Eye (tissue), 1 donor: ENCODE measurements at regions not wholly inside any gene's neighbourhood (a gene's known extent, or its start where the extent isn't known, plus 50 kb on each side); places are given as distances from the start of the nearest gene placed in this dataset.

ENCODE experiments used
- DNase-seq: peaks from one replicate; pipeline ENCODE4 v3.0.0-alpha.2; 2015

GRCh38 chr16:16798504-16798903, 419.6 kb downstream of the NPIPA7 start:
- no peak for DNase-seq

GRCh38 chr16:16805809-16806208, 426.9 kb downstream of the NPIPA7 start:
- no peak for DNase-seq

GRCh38 chr16:16815641-16816040, 436.7 kb downstream of the NPIPA7 start:
- no peak for DNase-seq

DNA sequence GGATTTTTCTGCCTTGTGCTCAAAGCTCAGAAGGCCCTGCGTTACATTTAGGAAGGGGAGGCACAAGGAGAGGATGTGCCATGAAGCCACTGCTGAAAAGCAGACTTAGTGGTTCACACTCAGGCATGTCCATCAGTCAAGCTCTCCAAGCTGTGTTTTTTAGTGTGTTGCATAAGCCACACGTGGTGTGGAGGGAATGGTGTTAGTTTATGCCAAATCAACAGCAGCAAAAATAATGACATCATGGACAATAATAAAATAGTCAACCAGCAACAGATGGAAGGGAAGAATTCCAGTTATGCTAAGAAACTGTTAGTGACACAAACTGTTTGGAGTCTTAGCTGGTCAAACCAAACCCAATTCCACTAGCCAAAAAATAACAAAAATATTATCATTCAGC, 438.3 kb downstream of the NPIPA7 start:
- no peak for DNase-seq

GRCh38 chr16:16821261-16821660, 442.3 kb downstream of the NPIPA7 start:
- no peak for DNase-seq

DNA sequence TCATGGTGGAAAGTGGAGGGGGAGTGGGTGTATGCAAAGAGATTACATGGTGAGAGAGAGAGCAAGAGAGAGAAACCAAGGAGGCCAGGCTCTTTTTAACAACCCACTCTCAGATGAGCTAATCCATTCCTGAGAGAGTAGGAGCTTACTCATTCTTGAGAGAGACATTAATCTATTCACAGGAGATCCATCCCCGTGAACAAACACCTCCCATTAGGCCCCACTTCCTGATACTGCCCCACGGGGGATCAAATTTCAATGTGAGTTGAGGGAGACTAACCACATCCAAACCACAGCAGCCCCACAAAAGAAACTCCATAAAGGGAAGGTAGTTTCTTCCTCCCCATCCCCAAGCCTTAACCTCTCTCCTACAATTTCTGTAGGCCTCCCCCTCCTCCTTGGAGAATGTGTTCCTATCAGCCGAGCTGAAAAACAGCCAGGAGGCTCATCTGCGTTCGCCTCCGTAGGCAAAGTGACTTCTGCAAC, 450.0 kb downstream of the NPIPA7 start:
- DNase-seq, result no peak

GRCh38 chr16:16830401-16830800, 451.5 kb downstream of the NPIPA7 start:
- DNase-seq, result no peak

DNA sequence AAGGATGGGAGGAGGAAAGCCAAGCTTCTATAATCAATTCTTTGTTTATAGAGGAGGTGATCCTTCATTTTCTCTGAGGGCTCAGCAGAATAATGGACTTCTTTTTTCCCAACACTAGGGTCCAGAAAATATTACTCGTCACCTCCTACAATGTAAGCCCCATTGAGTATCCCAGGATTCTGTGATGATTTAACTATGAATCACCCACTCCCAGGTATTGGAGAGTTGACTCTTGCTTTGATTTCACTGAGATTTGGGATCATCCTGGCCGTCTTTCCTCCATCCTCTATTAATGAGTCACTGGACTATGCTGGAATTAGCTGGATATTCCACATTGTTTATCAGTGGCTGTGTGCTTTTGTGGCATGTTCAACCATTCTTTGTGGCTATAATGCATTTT, 452.0 kb downstream of the NPIPA7 start:
- DNase-seq, result no peak

DNA sequence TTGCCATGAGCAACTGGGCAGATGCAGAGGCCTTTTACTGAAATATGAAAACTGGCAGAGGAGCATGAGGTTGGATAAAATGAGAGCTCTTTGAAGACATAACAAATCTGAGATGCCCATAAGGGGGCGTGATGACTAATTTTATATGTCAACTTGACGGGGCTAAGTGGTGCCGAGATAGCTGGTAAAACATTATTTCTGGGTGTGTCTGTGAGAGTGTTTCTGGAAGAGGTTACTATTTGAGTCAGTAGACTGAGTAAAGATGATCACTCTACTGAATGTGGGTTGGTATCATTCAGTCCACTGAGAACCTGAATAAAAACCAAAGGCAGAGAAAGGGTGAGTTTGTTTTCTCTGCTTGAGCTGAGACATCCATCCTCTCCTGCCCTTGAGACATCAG, 454.2 kb downstream of the NPIPA7 start:
- no peak for DNase-seq

DNA sequence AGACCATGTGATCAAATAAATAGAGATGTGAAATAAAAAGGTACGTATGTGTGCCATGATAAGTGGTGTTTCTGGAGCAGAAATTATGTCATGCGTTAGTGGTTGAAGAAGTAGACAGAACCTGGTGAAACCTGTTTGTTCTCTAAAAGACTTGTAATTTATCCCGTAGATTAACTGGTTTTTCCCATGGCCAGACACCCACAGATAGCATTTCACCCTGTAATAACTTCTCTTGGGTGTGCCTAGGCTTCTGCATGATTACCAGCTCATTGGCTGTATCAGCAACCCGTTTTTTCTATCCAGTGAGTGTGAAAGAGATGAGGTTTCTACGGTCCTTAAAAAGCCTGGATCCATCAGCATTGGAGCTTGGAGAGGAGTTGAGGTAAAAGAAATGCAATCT, 471.3 kb downstream of the NPIPA7 start:
- DNase-seq, result no peak

GRCh38 chr16:16857012-16857411, 478.1 kb downstream of the NPIPA7 start:
- no peak for DNase-seq

GRCh38 chr16:16857603-16858283, 478.8 kb downstream of the NPIPA7 start:
- DNase-seq, result no peak

GRCh38 chr16:16861546-16861945, 482.6 kb downstream of the NPIPA7 start:
- peak; percentile 86 for DNase-seq

GRCh38 chr16:16863672-16864071, 484.7 kb downstream of the NPIPA7 start:
- no peak for DNase-seq

DNA sequence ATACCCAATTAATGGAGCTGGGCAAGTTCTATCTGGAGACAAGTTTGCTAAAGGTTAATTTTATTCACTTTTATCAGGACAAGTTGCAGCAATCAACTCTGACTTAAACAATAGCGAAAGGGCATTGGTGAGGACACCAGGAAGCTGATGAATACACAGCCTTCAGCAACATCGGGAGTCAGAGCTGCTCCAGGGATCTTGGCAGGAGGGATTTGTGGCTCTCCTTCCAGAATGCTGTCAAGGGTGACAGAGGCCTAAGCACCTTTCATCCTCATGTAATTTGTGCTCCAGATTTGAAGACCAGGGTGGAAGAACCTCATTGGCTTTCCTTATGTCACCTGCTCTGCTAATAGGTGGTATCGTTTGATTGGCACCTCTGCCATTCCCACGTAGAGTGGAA, 485.6 kb downstream of the NPIPA7 start:
- no peak for DNase-seq

- DNase-seq, result no peak
Observed at GRCh38 chr16:16865374-16865773, 486.4 kb downstream of the NPIPA7 start.

DNA sequence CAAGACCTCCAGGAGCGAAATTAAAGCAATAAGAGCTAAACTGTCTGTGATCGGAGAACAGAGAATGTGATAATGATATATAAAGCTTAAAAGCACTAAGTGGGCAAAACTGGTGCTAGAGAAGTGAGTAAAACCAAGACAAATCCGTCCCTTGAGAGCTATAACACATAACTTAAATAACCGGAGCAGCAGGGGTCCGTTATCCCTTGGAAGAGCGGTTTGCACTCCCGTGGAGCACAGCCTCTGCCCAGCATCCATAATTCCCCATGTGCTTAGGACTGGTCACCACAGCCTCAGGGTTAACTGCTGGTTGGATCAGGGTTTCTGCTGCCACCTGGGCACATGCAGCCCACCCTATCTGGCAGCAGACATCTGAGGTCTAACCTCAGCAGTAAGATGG, 489.0 kb downstream of the NPIPA7 start:
- DNase-seq, result no peak

GRCh38 chr16:16868727-16869126, 489.8 kb downstream of the NPIPA7 start:
- DNase-seq, result no peak

DNA sequence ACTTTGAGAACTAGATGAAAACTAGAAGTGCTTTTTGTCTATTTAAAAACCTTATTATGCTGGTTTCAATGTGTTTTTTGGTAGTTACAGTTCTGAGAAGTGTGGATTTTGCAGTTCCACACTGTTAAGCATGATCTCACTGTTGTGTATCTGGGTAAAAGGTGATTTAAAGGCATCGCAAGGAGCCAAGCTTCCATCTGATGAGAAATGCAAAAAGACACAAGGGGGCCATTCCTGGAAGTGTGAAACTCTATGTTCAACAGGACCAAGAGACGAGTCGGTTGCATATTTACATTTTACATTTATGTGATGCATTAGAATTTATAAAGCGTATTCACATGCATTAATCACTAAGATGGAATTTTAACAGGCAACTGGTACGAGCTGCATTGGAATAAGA, 490.8 kb downstream of the NPIPA7 start:
- no peak for DNase-seq

- DNase-seq, result no peak
Observed at GRCh38 chr16:16871196-16871595, 492.3 kb downstream of the NPIPA7 start.

DNA sequence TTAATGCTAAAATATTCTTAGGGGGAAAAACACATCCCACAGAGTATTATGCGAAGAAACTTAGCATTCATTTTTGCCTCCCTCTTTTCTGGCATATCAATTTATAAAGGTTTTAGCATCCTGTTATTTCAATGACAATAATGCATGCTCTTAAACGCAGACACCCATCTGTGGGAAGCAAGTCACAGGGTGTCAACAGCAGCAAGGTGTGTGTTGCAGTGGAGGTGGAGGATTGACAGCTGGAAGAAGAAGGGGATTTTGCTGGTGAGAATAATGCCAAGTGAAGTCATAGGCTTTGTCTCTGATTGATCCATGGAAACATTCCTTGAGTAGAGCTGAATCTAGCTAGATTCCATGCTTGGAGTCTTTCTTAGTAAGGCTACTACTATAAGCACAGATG, 498.1 kb downstream of the NPIPA7 start:
- no peak for DNase-seq

DNA sequence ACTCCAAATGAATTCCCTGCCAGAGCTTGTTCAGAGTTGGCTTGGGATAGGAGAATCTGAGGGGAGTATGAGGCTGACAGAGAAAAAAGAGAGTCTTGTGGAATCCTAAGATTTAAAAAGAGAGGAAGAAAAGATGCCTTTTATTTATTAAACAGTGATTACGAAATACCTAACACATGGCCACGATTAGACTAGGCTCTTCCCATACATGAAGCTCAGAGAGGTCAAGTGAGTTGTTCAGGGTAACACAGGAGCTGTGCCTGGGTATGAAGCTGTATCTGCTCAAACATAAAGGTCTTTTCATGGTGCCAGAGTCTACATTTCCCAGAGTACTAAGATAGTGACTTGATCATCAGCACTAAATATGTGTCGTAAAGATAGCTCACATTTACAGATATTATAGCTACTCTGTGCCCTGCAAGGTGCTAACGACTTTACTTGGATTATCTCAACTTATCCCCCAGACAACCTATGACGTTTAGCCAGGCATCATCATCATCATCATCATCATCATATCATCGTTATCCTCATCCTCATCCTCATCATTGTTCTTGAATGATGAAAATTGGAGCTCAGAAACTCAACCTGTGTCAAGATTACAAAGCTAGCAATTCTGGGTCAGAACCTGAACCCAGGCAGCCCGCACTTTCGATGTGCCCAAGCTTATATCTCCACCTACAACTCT, 500.8 kb downstream of the NPIPA7 start:
- DNase-seq, result no peak

DNA sequence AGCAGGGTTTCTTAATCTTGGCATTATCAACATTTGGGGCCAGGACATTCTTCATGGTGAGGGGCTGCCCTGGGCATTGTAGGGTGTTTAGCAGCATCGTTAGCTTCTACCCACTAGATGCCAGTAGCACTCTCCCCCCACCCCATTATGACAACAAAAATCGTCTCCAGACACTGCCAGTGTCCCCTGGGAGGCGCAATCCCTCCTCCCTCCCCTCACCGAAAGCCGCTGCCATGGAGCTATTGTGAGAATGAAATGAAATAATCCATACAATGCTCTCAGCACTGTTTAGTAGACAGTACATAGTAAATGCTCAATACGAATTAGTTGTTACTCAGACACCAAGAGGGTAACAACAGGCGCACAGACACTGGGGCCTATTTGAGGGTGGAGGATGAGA, 502.9 kb downstream of the NPIPA7 start:
- DNase-seq, result no peak

- no peak for DNase-seq
Observed at GRCh38 chr16:16882766-16883165, 503.8 kb downstream of the NPIPA7 start.

DNA sequence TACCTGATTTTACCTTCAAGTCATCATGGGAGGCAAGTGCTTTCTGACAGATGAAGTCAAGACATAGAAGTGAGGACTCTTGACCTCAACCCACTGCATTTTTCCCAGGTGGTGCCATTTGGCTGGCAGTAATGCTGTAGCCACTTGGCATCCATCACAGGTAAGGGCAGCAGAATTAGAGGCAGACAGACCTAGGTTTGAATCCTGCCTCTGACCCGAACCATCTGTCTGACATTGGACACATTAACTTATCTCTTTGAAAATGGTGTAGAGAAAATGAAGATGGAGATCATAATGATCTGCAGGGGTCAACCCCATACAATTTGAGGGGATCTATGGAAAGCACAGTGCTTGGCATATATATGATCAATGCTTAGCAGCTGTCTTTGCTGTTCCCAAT, 505.5 kb downstream of the NPIPA7 start:
- DNase-seq, result no peak
